NCI-H128 (cell line): ENCODE measurements at regions not wholly inside any gene's neighbourhood (a gene's known extent, or its start where the extent isn't known, plus 50 kb on each side); places are given as distances from the start of the nearest gene placed in this dataset.
"Not testable (repeated sequence)": the region's sequence is repeated elsewhere in the genome, so short reads cannot be mapped to it uniquely, and the experiment has no call there.

ENCODE experiments used
- DNase-seq: peaks from one replicate; lab custom pipeline; 2025; ENCODE audit not compliant: unreplicated experiment; lab: John Stamatoyannopoulos, UW

DNA sequence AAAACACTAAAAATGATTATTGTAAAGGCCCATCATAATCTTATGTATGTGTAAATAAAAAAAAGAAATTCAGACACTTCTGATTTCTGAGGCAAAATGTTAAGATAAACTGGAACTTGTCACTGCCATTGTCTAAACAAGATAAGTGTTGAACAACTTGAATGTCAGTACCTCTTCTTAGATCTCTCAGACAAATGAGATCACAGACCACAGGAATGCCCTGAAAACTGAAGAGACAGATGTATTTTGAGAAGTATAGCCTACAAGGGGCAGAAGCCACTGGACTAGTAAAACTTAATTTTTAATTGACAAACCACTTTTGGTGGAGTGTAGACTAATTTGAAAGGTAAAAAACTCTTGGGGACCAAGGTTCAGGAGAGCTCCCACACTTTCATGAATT lies 375.5 kb upstream of the SLITRK5 start:
- no peak for DNase-seq

DNA sequence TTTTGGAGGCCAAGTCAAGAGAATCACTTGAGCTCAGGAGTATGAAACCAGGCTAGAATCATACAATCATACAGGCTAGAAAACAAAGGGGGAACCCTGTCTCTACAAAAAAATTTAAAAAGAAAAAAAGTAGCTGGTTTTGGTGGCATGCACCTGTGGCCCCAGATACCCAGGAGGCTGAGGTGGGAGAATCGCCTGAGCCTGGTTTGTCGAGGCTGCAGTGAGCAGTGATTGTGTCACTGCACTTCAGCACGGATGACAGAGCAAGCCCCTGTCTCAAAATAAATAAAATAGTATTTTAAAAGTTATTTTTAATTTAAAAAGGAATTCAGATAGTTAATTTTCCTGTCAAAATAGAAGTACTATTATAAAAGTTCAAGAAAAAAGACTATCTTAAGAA lies 369.1 kb upstream of the SLITRK5 start:
- DNase-seq: no peak

DNA sequence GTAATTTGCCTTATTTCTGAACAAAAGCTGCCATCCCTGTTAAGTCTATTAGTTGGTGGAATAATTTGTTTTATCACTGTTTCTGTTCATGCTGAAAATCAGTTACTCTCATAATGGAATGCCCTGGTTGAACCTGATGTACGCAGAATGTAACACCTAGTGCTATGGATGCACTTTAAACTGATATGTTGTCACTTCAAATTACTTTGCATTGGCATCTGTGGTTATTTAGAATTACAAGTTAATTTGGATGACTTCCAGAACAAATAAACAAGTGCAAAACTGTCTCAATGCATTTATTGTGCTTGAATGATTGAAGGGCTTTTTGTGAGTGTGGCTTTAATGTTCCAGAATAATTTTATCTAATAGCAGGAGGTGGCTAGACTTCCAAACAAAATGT lies 368.2 kb upstream of the SLITRK5 start:
- DNase-seq: no peak

DNA sequence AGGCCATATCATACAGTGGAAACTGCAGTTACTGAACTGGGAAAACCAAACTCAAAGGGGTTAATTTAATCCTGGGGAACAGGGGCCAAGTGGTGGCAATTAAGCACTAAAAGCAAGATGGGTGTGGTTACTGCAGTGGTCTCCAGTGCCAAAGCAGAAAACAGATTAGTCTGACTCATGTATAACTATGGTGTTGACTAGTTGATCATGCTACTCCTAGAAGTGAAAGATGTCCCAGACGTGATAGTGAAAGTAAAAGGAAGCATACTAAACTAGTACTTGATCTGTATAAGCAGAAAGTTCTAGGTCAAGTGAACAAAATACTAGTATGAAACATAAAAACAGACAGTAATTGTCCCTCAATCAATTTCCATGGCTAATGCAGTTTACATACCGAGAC lies 360.0 kb upstream of the SLITRK5 start:
- DNase-seq: no peak

DNA sequence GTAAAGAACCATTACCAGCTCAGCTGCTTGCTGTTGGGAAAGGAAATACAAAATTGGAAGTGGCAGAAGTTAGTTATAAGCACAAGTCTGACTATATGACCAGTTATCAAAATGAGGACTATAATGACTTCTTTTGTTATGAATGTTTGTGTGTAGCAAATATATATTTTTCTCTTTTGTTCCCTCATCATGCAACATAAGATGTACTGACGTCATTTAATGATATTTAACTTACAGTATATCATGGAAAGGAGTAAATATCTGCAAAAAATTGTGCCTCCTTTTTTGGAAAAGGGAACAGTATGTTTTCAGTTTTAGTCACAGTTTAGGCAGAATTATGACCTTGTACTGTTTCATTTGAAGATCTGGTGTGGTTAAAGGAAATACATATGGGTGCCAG lies 356.3 kb upstream of the SLITRK5 start:
- no peak for DNase-seq

DNA sequence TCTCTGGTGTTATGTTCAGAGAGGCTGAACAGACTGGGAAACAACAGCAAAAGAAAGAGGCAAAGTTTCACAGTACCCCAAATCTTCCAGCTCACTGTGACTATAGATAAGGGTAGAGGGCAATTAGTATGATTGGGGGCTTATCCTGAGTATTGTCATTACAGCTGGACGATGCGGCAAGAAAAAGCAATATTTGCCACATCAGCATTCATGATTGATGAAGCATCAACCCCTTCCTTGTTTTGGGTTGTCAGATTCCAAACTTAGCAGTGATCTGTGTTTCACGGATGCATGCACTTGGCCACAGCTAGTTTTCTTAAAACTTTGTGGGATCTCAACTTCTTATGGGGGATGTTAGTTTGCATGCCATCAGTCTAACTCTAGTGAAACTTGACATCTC lies 348.8 kb upstream of the SLITRK5 start:
- DNase-seq: no peak

DNA sequence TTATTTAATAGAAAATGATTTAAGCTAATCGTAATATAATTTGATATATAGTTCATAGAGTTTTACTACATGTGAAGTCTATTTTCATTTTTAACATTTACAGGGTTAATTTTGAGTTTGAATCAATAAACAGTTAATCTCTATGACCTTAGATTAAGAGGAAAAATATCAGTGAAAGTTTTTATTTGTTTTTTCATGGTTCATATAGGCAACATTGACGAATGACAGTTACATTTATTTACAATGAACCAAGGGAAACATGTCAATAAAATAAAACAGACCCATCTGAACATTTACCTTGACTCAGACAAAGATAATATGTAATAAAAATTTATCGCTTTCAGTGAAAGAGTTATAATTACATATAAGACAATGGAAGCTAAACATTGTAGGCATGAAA lies 346.6 kb upstream of the SLITRK5 start:
- DNase-seq: no peak

DNA sequence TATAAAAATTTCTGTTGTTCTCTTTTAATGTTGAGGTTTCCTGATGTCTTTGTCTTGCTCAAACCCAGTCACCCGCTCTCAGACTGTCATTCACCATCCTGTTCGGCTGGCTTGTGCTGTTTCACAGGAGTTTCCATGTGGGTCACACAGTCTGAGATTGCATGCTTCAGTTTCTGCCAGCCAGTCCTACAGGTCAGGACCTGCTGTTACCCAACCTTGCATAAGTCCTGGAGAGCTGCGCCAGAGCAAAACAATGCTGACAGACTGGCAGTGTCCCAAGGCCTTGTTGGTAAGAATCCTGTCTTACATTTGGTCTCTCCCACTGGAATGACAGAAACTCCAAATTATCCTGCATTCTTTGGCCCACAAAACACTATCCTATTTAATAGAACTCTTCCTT lies 340.0 kb upstream of the SLITRK5 start:
- no peak for DNase-seq

DNA sequence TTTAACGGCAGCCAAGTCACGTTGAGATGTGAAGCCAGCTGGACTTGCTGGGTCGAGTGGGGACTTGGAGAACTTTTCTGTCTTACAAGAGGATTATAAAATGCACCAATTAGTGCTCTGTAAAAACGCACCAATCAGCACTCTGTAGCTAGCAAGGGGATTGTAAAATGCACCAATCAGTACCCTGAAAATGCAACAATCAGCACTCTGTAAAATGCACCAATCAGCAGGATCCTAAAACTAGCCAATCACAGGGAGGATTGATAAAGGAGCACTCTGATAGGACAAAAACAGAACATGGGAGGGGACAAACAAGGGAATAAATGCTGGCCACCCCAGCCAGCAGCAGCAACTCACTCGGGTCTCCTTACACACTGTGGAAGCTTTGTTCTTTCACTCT lies 337.6 kb upstream of the SLITRK5 start:
- DNase-seq: no peak

DNA sequence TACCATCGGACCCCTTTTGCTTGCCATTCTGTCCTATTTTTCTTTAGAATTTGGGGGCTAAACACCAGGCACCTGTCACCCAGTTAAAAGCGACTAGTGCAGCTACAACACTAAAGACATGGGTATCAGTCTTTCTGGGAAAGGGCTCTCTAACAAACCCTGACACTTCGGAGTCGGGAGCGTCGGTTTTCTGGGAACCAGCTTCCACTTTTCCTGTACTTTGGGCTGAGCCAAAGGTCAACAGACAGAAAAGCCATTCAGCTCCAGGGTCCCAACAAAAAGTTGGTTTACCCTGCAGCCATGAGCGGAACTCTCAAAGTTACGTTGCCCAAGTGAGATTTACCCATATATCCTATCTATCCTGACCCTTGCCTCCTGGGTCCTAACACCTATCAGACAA lies 337.0 kb upstream of the SLITRK5 start:
- no peak for DNase-seq

DNA sequence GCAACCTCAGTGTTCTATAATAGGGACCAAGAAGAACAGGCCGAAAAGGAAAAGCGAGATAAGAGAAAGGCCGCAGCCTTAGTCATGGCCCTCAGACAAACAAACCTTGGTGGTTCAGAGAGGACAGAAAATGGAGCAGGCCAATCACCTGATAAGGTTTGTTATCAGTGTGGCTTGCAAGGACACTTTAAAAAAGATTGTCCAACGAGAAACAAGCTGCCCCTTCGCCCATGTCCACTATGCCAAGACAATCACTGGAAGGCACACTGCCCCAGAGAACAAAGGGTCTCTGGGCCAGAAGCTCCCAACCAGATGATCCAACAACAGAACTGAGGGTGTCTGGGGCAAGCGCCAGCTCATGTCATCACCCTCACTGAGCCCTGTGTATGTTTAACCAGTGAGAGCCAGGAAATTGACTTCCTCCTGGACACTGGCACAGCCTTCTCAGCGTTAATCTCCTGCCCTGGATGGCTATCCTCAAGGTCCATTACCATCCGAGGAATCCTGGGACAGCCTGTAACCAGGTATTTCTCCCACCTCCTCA lies 334.8 kb upstream of the SLITRK5 start:
- DNase-seq: not testable (repeated sequence)

DNA sequence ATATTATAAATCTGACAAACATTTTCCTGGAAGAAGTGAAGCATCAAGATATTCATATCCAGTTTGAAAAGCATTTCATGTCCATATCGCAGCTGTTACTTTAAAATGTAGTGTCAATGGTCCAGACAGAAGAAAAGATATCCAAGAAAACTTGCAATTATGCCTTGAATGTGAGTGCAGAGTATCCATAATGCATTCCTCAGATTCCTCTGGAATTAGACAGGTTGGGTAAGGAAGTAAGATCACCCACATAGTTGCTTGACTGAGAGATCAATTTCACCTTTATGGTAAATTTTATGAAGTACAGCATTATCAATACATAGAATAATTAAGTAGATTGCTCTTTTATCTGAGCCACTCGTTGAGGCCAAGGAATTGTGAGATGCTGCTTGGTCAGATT lies 327.0 kb upstream of the SLITRK5 start:
- DNase-seq: no peak

DNA sequence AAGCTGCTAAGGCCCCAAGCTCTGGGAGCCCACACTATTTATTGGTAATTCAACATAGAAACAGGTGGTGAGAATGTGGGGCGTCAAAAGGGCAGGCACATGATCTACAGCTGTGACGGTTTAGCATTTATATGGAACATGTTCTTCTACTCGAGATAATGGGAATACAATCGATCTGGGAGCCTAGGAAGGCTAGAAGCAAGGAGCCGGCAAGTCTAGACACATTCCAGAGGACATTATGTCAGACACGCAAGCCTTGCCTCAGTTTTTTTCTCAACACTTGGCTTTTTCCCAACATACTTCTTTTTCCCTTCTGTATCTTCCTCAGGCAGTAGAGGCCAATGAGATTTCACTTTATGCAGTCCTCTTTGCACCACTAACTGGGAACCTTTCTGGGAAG lies 315.7 kb upstream of the SLITRK5 start:
- DNase-seq: no peak

DNA sequence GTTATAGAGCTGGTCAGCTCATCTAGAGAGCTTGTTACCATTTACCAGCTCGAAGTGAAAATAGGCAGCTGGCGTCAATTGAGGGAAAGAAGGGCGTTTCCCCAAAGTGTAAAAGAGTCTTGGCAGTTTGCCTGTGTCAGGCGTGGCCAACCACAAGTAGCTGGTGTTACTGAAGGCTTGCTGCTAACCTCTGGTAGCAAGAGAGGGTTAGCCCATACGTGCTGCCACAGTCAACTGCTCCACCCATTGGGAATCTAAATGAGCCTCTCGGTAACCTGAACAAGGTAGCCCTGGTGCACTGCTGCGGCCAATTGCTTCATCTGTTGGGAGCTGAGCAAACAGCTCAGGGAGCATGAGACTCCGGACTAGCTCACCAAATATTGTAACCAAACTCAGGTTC lies 314.9 kb upstream of the SLITRK5 start:
- no peak for DNase-seq

DNA sequence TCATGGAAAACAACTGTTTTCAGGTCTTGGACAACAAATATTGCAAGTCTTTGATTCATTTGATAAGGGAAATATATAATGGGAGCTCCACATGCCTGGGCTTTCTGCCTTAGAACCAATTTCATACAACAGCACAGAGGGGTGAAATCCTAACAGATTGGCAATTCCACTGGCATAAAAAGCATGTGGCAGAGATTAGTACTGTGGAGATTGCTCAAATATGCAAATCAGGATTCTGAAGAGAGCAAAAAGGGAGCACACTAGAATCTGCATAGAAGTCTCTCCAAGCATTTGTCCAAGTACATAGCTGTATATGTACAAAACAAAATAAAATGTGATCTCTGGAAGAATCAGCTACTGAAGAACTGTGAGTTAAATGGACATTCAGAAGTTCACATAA lies 312.9 kb upstream of the SLITRK5 start:
- DNase-seq: no peak

DNA sequence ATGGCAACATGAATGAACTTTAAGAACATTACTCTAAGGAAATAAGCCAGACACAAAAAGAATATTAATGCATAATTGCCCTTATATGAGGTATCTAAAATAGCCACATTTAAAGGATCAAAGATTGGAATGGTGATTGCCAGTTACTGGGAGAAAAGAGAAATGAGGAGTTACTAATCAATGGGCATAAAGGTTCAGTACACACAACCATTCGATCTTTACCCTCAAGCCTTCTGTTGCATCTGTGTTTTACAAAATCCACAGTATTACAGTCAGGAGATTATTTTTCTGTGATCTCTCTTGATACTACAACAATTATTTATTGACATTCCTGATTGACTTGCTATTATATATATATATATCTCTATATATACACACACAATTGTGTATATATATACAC lies 310.0 kb upstream of the SLITRK5 start:
- DNase-seq: no peak

DNA sequence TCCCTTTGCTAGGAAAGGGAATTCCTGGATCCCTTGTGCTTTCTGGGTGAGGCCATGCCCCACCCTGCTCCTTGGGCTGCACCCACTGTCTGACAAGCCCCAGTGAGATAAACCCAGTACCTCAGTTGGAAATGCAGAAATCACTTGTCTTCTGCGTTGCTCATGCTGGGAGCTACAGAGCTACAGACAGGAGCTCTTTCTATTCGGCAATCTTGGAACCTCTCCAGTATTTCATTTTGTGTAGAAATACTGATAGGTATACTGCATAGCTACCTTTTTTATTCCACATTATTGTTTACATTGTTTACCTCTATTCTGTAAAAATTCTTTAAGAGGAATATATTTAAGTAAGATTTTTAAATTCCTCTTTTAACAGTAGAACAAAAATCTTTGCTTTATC lies 302.5 kb upstream of the SLITRK5 start:
- DNase-seq: no peak

DNA sequence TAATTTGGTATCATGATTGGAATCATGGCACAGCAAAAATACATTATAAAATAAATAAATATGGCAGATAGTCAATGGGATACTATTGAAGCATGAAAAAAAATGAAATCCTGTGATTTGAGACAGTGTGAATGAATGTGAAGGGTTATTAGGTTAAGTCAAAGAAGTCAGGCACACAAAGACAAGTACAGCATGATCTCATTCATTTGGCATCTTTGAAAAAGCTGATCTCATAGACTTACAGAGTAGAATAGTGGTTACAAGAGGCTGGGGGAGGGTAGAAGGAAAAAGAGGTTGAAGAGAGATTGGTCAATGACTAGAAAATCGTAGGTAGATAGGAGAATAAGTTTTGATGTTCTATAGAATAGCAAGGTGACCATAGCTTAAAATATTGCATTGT lies 295.1 kb upstream of the SLITRK5 start:
- no peak for DNase-seq

DNA sequence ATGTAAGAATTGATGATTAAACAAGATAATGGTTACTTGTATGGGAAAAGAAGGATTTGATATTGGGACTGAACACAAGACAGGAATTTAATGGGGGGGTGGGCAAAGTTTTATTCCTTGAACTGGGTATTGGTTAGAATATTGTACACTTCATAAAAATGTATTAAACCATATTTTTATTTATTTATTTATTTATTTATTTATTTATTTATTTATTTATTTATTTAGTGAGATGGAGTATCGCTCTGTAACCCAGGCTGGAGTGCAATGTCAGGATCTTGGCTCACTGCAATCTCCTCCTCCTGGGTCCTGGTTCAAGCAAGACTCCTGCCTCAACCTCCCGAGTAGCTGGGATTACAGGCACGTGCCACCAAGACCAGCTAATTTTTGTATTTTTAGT lies 287.1 kb upstream of the SLITRK5 start:
- DNase-seq: no peak

DNA sequence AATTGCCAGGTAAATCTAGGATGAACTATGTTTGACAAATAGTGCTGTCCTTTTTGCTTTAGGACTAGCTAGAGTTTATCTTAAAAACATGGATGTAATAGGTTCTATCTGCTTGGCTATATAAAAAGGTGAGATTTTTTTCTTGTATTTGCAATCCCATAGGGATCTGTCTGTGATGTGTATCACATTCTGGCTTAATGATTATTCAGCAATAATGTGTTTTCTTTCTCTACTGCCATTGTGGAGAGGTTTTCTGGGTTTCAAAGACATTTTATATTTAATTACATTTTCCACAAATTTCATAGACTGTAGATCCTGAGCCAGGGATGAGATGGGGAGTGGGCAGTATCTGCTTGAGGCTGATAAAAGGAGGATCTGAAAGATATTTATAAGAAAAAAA lies 277.8 kb upstream of the SLITRK5 start:
- no peak for DNase-seq

DNA sequence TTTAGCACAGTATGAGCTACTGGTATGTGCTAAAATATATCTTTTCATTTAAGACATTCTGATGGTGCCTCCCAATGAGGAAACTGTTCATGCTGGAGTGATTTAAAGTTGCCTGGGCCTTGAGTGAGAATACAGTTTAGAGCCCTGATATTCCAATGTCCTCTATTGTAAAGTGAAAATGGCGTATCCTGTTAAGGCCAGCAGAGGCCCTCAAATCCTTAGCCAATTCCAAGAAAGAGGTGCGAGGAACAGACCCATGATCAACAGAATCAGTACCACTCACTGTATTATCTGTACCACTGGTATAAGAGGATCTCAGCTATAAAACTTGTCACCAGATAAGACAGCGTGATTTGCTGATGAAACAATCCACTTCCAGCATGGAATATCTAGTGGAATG lies 273.1 kb upstream of the SLITRK5 start:
- no peak for DNase-seq

DNA sequence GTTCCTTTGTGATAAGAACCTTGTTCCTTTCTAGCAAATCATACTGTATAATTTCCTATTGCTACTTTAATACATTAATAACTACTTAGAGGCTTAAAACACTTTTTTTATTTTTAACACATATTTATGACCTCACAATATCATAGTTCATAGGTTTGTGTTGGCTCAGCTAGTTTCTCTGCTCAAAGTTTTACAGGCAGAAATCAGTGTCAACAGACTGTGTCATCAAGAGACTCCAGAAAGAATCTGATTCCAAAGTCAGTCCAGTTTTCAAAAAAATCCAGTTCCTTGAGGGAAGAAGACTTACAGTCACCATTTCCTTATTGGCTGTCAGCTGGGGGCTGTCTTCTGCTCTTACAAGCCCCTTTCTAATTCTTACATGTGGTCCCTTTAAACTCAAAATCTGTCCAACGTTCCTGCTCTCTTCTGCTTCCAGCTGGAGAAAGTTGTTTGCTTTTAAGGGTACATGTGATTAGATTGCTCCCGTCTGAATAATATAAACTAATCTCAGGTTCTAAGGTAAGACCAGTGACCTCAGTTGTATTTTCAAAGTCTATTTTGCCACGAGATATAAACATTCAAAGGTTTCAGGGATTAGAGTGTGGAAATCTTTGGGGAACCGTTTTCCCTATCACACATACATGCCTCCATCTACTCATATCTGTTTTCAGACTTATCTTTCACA lies 267.3 kb upstream of the SLITRK5 start:
- no peak for DNase-seq

DNA sequence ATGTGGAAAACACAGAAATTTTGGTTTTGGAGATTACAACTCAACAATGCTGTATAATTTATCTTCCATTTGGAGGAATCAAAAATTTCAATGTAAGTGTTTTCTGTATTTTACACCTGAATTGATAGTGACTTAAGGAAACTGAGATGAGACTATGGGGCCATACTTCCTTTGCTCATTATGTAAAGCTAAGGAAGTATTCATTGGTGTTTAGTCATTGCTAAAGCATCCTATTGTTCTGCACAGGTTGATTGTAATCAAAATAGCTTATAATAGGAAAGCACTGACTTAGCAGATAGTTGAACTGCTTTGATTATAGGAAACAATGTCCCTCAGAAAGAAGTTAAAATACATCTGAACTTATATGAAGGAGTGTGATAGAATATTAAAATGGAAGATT lies 244.4 kb upstream of the SLITRK5 start:
- DNase-seq: no peak
